ENCODE measurements at regions not wholly inside any gene's neighbourhood (a gene's known extent, or its start where the extent isn't known, plus 50 kb on each side); places are given as distances from the start of the nearest gene placed in this dataset.

DNA sequence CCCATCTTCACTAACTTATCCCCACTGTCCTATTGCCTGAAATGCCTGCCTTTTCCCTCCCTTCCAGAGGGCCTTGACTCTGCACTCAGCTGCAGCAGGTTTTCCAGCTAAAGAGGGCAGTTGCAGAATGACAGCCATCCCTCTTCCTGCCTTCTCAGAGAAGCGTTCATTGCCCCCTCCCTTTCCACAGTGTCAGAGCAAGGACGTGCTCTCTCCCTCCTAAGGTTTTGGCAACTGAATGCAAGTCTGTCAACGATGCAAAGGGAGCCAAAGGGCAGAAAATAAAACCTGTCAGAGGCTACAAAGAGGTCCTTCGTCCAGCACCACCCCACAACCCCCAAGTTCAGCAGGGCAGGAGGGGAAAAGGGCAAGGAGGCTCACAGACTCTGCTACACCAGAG is 230.1 kb upstream of the THBS1 start:
- FAIRE-seq (no peak), DNase-seq (ENCODE audit: low read depth in 1 of 2, low spot score in 2 of 2) (no peak)
- Histone ChIP-seq H3K4me3 (ENCODE audit: extremely low read depth in 1 of 4, insufficient read depth in 2 of 4, low read depth in 3 of 4, low read length in 4 of 4) (no peak overlapping the region), H3K9ac (replicated peaks in 1 of 4; ENCODE audit: extremely low read depth in 1 of 4, low read depth in 3 of 4, low read length in 3 of 4) (no peak overlapping the region), H3K14ac (ENCODE audit: insufficient read length) (no peak overlapping the region), H3K4me2 (ENCODE audit: insufficient read depth in 1 of 2, low read depth in 2 of 2, low read length in 2 of 2) (no peak overlapping the region), H2BK15ac (ENCODE audit: low read length) (0 out of 2 replicates have a peak overlapping the region, but pooled peaks have one; percentile 12), H3K23ac (ENCODE audit: insufficient read length) (no peak overlapping the region), H4K91ac (replicated peaks; ENCODE audit: insufficient read length, low read length) (no peak overlapping the region), H4K8ac (ENCODE audit: extremely low read depth, insufficient read depth, low read length) (no peak overlapping the region), H3K23me2 (ENCODE audit: low read depth, low read length) (peaks cover 2% of the 10 kb centered on the region; the same call in 1 of the 2 replicates), H3K79me1 (ENCODE audit: low read depth, low read length) (no peaks in the 10 kb centered on the region), H4K5ac (ENCODE audit: insufficient read length, low read depth, low read length) (no peak overlapping the region), H2BK120ac (replicated peaks; ENCODE audit: low read depth, low read length) (no peak overlapping the region), H3K56ac (replicated peaks; ENCODE audit: insufficient read length, low read depth, low read length) (no peak overlapping the region), H3K79me2 (ENCODE audit: control insufficient read depth in 1 of 2, insufficient read depth in 2 of 2, low read length in 2 of 2) (no peaks in the 10 kb centered on the region), H2BK12ac (ENCODE audit: low read depth, low read length) (peak overlapping the region; percentile 10; the same call in 1 of the 2 replicates), H2BK5ac (ENCODE audit: low read depth, low read length) (no peak overlapping the region), H3K4ac (replicated peaks; ENCODE audit: insufficient read length, low read depth, low read length) (no peak overlapping the region), H3K9me3 (ENCODE audit: insufficient read depth in 2 of 2, low read depth in 1 of 2, low read length in 1 of 2) (no peaks in the 10 kb centered on the region), H4K20me1 (replicated peaks in 1 of 2; ENCODE audit: control insufficient read depth in 1 of 2, insufficient read depth in 2 of 2, low read length in 2 of 2) (no peaks in the 10 kb centered on the region), H3K36me3 (ENCODE audit: control insufficient read depth in 2 of 4, insufficient read depth in 4 of 4, low read length in 3 of 4) (no peaks in the 10 kb centered on the region), H2BK20ac (ENCODE audit: low read length) (no peak overlapping the region), H3K18ac (ENCODE audit: extremely low read depth, low read length) (no peak overlapping the region), H2AFZ (ENCODE audit: low read length) (0 out of 2 replicates have a peak overlapping the region, but pooled peaks have one; percentile 28), H3K27ac (ENCODE audit: low read depth, low read length) (no peak overlapping the region), H3K27me3 (replicated peaks in 1 of 4; ENCODE audit: control insufficient read depth in 3 of 4, extremely low read depth in 1 of 4, insufficient read depth in 3 of 4, low read length in 3 of 4) (no peaks in the 10 kb centered on the region), H3K4me1 (replicated peaks in 1 of 4; ENCODE audit: control insufficient read depth in 3 of 4, insufficient read depth in 4 of 4, low read length in 3 of 4) (peaks cover 0 to 2% (median 0%) of the 10 kb centered on the region in 4 experiments; a peak in 1 of 7 replicates), H2AK5ac (ENCODE audit: low read depth, low read length) (no peak overlapping the region)
- TF ChIP-seq CREB1 (IDR thresholded peaks at IDR 0.05) (no peak), ASH2L (IDR thresholded peaks at IDR 0.05; ENCODE audit: low read length) (no peak), SIN3A (conservative IDR thresholded peaks at IDR 0.05 in 1 of 2, IDR thresholded peaks at IDR 0.05 in 1 of 2; ENCODE audit: low read depth in 1 of 2, low read length in 2 of 2) (no peak), BRCA1 (IDR thresholded peaks at IDR 0.05; ENCODE audit: low read depth, low read length) (no peak)
- TF ChIP-seq, protein P1, sequence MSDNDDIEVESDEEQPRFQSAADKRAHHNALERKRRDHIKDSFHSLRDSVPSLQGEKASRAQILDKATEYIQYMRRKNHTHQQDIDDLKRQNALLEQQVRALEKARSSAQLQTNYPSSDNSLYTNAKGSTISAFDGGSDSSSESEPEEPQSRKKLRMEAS (IDR thresholded peaks at IDR 0.05): no peak
- TF ChIP-seq, protein P2, sequence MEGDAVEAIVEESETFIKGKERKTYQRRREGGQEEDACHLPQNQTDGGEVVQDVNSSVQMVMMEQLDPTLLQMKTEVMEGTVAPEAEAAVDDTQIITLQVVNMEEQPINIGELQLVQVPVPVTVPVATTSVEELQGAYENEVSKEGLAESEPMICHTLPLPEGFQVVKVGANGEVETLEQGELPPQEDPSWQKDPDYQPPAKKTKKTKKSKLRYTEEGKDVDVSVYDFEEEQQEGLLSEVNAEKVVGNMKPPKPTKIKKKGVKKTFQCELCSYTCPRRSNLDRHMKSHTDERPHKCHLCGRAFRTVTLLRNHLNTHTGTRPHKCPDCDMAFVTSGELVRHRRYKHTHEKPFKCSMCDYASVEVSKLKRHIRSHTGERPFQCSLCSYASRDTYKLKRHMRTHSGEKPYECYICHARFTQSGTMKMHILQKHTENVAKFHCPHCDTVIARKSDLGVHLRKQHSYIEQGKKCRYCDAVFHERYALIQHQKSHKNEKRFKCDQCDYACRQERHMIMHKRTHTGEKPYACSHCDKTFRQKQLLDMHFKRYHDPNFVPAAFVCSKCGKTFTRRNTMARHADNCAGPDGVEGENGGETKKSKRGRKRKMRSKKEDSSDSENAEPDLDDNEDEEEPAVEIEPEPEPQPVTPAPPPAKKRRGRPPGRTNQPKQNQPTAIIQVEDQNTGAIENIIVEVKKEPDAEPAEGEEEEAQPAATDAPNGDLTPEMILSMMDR (IDR thresholded peaks at IDR 0.05; ENCODE audit: control extremely low read depth in 1 of 3, insufficient read depth in 1 of 3, low read depth in 1 of 3, low read length in 3 of 3): no peak
- 66% methylated on average over 4 of the region's 4 CpGs; no CpG with 5 or more reads in 1 of the 2 experiments for WGBS, 2 experiments (ENCODE audit: extremely low coverage in 1 of 2, insufficient coverage in 1 of 2, insufficient read length in 1 of 2, insufficient replicate concordance in 2 of 2, low coverage in 1 of 2, low lambda C conversion rate in 2 of 2, missing lambda C conversion rate in 1 of 2)
- ChIA-PET CTCF (ENCODE audit: partially characterized antibody) (interaction anchor here (0.8 kb wide), 1 partner anchor 178 kb away, joined by 3 read pairs; no protein-coding TSS in a partner anchor), POLR2A (ENCODE audit: partially characterized antibody) (interaction anchor here (1.7 kb wide), 1 partner anchor 9 kb away, joined by 4 read pairs; no protein-coding TSS in a partner anchor)
